Mesenteric fat pad (tissue), 1 donor: ENCODE measurements at regions not wholly inside any gene's neighbourhood (a gene's known extent, or its start where the extent isn't known, plus 50 kb on each side); places are given as distances from the start of the nearest gene placed in this dataset.
"Not testable (repeated sequence)": the region's sequence is repeated elsewhere in the genome, so short reads cannot be mapped to it uniquely, and the experiment has no call there.

ENCODE experiments used
- DNase-seq: peaks from one replicate; pipeline ENCODE4 v3.0.0-alpha.2; 2020; ENCODE audit warnings: low spot score
- donor health status: DM: yes; HTN: yes; CAD: no.

GRCh38 chr20:43837856-43838702 lies 76.6 kb upstream of the TOX2 start:
- peak; percentile 75 for DNase-seq

DNA sequence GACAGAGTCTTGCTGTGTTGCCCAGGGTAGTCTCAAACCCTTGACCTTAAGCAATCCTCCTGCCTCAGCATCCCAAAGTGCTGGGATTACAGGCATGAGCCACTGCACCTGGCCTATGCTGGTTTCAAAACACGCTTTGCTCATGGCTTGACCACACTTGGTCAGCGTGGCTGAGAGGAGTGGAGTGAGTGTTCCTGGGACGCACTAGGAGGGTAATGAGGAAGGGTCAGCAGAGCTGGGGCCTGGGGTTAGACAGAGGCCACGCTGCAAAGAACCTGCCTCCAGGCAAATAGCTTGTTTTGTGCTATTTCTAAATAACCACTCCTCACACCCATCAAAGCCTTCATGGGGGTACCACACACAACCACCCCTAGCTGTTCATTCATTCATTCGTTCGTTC lies 77.9 kb upstream of the TOX2 start:
- DNase-seq, result peak; percentile 76

GRCh38 chr20:43835944-43836508 lies 78.6 kb upstream of the TOX2 start:
- DNase-seq, result peak; percentile 62

DNA sequence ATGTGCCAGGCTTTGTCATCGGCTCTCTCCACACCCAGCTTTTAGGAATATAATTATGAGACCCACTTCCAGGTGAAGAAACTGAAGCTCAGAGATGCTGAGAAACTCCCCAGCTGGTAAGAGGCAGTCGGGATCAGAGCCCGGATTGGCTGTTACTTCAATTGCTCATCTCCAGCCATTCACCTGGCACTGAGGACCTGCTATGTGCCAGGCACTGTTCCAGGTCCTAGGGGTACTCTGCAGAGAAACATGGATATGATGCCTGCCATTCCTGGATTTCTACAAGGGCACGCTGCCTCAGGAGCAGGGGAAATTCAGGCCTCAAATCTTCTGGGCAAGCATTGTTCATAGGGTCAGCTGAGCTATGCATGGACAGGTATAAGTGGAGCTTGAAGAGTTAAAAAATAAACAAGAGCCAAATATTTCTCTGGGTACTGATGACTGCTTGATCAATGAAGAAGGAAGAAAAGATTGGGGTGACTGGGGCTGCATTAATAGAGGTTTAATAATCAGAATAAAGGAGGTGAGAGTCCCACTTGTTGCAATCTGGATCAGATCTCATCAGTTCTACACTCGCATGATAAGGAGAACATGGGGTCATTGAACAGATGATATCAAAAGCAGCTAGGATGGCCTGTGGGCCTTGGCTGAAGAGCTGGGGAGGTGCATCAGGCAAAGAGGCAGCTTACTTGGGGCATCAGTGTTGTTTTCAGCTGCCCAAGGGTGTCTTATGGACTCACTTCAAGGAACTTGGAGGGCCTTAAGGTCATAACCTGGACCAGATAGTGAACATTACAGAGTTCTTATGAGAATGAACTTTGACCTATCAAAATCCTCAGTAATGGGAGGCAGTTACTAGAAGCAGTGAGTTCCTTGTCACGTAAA lies 80.9 kb upstream of the TOX2 start:
- peak; percentile 65 for DNase-seq

DNA sequence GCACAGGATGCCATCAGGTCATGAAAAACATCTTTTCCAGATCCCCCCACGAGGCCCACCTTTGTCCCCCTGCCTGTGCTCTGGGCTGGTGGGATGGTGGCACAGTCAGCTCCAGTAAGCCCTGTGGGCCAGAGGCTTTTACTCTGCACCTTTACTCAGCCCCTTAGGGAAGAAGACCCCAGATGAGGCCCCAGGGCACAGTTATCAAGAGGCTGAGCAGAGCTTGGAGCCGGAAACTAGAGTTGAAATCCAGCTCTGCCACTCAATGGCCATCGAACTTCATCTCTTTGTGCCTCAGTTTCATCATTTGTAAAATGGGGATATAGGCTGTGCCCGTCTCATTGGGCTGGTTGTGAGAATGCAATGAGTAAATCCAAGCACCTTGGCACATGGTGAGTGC lies 81.7 kb upstream of the TOX2 start:
- DNase-seq, result no peak

DNA sequence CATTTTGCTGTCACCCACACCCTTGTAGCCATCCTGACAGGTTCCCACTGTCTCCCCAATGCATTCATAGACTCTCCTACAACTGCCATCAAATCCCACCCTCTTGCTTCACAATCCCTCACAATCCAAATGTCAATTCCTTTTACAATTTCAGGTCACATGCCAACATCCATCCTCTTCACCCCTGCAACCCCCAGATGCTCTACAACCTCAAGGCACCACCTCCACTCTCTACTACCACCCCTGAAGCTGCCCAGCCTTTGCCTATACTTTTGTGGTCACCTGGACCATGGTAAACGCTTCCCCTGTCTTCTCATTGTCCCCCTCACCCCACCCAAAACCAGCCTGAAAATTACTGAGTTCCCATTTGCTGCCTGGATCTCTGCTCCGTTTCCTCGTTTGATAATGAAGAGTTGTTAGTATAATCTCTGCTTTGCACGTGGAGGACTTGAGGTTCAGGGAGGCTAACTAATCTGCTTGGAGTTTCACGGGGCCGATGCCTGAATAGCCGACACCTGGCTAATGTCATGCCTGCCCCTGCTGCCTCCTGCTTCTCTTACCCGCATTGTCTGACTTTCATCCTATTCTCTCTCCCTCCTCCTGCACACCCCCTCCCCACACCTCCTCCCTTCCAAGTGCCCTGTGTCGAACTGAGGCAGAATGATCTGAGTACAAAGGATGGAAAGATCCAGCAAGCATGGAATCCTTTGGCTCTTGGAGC lies 82.4 kb upstream of the TOX2 start:
- DNase-seq, result peak; percentile 59

GRCh38 chr20:43831481-43832065 lies 83.1 kb upstream of the TOX2 start:
- DNase-seq, result peak; percentile 47

DNA sequence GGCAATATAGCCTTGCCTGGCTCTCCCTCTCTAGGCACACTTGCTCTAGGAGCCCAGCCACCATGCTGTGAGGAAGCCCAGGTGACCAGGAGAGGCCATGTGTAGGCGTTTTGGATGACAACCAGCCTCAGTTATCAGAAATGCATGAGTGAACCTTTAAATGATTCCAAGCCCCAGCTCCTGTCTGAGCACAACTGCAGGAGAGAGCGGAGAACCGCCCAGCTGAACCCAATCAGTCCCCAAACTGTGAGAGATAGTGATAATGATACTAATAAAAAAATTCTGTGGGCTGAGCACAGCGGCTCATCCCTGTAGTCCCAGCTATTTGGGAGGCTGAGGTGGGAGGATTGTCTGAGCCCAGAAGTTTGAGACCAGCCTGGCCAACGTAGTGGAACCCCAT lies 83.8 kb upstream of the TOX2 start:
- DNase-seq, result no peak

DNA sequence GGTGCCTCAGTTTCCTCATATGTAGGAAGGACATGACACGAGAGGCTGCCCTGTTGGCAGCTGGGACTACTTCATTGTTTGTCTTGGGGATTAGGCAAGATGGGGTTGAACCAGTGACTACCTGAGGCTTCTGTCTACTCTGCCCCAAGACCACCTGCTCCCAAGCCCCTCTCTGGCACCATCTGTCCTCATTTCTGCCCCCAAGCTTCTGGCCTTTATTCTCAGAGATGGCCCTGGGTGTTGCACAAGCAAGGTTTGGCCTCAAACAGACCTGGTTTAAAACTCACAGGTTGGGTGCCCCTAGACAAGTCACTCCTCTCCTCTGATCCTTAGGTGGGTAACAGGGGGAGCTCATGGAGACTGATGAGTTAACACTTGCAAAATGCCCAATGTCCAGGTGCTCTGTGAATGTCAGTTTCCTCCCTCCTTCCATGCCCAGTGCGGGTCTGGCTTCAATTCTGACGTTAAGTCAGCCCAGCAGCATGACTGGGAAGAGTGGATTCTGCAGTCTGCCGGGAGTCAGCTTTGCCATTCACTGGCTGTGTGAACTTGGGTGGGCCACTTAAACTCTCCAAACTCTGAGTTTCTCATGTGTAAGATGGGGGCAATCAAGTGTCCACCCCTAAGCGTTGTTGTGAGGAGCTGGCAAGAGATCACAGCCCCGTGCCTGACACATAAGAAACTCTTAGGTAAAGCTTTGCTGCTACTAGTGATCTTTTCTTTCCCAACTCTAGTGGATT lies 84.5 kb upstream of the TOX2 start:
- peak; percentile 74 for DNase-seq

DNA sequence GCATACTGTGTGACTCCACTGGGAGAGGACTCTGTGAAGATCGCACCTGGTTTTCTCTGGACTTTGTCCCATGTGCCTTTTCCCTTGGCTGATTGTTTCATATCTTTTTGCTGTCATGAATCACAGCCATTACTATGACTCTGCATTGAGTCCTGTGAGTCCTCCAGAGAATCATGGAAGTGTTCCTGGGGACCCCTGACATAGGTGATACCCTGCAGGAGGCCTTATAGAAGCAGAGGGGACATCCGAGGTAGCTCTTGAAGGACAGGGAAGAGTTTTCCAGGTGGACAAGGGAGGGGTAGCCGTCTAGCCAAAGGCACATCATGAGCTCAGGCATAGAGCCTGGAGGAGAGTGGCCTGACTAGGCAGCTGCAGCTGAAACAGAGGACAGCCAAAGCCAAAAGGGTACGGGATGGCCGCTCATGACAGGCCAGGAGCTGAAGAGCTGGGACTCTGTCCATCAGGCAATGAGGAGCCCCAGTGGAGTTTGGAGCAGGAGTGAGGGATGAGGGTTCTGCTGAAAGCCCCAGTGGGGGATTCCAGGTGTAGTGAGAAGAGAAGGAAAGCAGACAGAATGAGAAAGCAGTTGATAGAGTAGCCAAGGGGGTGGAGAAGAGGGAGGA lies 86.6 kb upstream of the TOX2 start:
- DNase-seq, result peak; percentile 81

DNA sequence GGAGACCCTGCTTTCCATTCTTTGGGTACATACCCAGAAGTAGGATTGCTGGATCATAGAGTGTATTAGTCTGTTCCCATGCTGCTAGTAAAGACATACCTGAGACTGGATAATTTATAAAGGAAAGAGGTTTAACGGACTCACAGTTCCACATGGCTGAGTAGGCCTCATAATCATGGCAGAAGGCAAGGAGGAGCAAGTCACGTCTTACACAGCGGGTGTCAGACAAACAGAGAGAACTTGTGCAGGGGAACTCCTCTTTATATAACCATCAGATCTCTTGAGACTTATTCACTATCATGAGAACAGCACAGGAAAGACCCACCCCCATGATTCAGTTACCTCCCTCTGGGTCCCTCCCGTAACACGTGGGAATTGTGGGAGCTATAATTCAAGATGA lies 87.7 kb upstream of the TOX2 start:
- not testable (repeated sequence) for DNase-seq

GRCh38 chr20:43825581-43825980 lies 89.1 kb upstream of the TOX2 start:
- DNase-seq, result no peak

DNA sequence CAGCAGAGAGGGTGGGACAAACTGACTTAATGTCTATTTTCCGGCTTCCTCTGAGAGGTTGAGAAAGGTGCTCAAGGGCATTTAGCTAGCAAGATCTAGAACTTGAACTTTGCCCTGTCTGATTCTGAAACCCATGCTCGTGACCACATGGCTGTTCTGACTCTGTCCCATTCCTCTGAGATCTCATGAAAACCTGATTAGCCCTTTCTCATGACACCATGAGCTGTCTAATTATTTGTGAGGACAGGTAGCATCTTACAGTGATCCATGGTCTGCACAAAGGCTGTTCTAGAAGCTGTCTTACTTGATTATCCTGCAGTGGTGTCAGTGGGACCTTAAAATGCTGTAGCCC lies 89.6 kb upstream of the TOX2 start:
- no peak for DNase-seq

GRCh38 chr20:43824309-43825050 lies 90.2 kb upstream of the TOX2 start:
- peak; percentile 43 for DNase-seq

DNA sequence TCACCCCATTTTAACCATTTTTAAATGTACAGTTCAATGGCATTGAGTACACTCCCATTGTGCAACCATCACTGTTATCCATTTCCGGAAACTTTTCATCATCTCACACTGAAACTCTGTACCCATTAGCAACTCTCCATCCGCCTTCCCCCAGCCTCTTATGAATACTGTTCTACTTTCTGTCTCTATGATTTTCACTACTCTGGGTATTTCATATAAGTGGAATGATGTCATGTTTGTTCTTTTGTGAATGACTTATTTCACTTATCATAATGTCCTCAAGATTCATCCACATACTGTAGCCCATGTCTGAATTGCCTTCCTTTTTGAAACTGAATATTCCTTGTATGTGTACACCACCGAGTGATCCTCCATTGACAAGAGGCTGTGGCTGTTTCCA lies 92.9 kb upstream of the TOX2 start:
- DNase-seq, result no peak

- peak; percentile 60 for DNase-seq
Measured at GRCh38 chr20:43820731-43821330, 93.8 kb upstream of the TOX2 start.

DNA sequence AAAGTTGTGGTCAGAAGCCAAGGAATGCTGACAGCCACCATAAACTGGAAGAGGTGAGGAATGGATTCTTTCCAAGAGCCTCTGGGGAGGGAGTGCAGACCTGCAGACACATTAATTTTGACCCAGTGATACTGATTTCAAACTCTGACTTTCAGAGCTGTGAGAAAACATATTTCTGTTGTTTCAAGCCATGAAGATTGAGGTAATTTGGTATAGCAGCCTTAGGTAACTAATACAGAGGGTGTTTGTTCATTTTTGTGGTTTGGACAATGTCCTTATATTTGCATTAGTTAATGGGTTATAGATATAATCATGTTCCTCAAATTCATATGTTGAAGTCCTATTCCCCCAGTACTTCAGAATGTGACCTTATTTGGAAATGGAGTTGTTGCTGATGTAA lies 85.4 kb upstream of the GTSF1L start:
- no peak for DNase-seq

DNA sequence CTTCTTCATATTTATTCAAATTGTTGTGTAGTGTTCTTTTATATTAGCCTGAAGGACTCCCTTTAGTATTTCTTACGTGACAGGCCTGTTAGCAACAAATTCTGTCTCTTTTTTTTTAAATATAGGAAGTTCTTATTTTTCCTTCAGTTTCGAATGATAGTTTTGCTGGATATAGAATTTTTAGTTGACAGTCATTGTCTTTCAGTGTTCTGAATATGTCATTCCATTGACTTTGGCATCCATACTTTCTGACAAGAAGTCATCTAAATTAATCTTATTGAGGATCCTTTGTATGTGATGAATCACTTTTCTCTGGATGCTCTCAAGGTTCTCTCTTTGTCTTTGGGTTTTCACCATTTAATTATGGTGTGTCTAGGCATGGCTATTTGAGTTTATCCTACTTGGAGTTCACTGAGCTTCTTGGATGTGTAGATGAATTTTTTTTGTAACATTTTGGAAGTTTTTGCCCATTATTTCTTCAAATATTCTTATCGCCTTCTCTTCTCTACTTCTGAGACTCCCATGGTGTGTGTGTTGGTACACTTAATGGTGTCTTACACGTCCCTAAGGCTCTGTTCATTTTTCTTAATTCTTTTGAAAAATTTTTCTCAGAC lies 82.5 kb upstream of the GTSF1L start:
- DNase-seq, result no peak
